ENCODE measurements at regions not wholly inside any gene's neighbourhood (a gene's known extent, or its start where the extent isn't known, plus 50 kb on each side); places are given as distances from the start of the nearest gene placed in this dataset.

GRCh38 chr18:4831791-4832375 is 365.2 kb downstream of the AKAIN1 start:
- TF ChIP-seq CTCF (conservative IDR thresholded peaks at IDR 0.05; ENCODE audit: low read length) = no peak
- no peak for TF ChIP-seq EZH2phosphoT487 (IDR thresholded peaks at IDR 0.05; ENCODE audit: borderline replicate concordance)
